AG04450 (cell line): ENCODE measurements at regions not wholly inside any gene's neighbourhood (a gene's known extent, or its start where the extent isn't known, plus 50 kb on each side); places are given as distances from the start of the nearest gene placed in this dataset.
"Not testable (repeated sequence)": the region's sequence is repeated elsewhere in the genome, so short reads cannot be mapped to it uniquely, and the experiment has no call there.

Source experiments
- CTCF ChIA-PET: fragments of 300-600, 350-600 bp; formaldehyde crosslinking; extraction: SDS; loops from one replicate; lab custom pipeline; 2022; ENCODE audit warnings: antibody characterized with exemption, inconsistent platforms; lab: Charles Lee
- POLR2A ChIA-PET: fragments of 350-600 bp; formaldehyde crosslinking; extraction: SDS; loops from one replicate; lab custom pipeline; 2021; ENCODE audit warnings: antibody characterized with exemption, inconsistent platforms; lab: Yijun Ruan, JAX
- DNase-seq: peaks from one replicate; pipeline ENCODE4 v3.0.0-alpha.2; 2011; ENCODE audit warnings: low read depth, low spot score
- H3K27ac ChIP-seq: one replicate; pipeline ENCODE4 v1.5.1; 2012; ENCODE audit warnings: low read depth, low read length, control low read depth
- H3K27me3 ChIP-seq: one replicate; pipeline ENCODE4 v1.6.0; 2012; ENCODE audit warnings: low read length; ENCODE audit not compliant: control insufficient read depth, insufficient read depth
- H3K4me3 ChIP-seq: 2 replicates; pipeline ENCODE4 v1.5.1; 2011; ENCODE audit warnings: mild to moderate bottlenecking, low read depth, low read length, control low read depth
- H3K9me3 ChIP-seq: 2 replicates; pipeline ENCODE4 v1.5.1; 2012; ENCODE audit warnings: low read length; ENCODE audit not compliant: control insufficient read depth, insufficient read depth
- CTCF ChIP-seq: IDR thresholded peaks from 2 replicates; pipeline ENCODE4 v1.5.1; 2011; ENCODE audit warnings: low read depth, low read length, control low read depth, inconsistent platforms

DNA sequence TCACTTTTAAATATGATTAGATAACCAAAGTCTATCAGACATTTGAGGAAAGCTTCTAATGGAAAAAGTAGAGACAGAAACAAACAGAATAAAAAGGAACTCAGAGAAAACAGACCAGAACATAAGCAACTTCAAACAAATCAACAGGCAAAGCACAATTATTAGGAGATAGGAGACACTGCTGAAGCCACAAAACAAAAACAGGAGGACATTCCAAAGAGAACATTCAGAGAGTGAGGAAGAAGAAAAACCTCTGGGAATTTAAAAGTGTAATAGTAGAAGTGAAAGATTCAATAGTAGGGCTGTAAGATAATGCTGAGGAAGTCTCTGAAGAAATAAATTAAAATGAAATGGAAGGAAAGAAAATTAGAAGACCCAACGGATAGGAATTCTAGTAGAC lies 83.2 kb upstream of the TBCA start:
- CTCF ChIA-PET: interaction anchor here (1.0 kb wide), 1 partner anchor 8 kb away, joined by 4 read pairs; no protein-coding TSS in a partner anchor
- H3K27ac ChIP-seq: no peak overlapping the region
- no peak overlapping the region for H3K4me3 ChIP-seq
- TF ChIP-seq CTCF: no peak
- no peaks in the 10 kb centered on the region for H3K9me3 ChIP-seq
- H3K27me3 ChIP-seq: no peaks in the 10 kb centered on the region
- DNase-seq: no peak
- POLR2A ChIA-PET: no interaction called here

DNA sequence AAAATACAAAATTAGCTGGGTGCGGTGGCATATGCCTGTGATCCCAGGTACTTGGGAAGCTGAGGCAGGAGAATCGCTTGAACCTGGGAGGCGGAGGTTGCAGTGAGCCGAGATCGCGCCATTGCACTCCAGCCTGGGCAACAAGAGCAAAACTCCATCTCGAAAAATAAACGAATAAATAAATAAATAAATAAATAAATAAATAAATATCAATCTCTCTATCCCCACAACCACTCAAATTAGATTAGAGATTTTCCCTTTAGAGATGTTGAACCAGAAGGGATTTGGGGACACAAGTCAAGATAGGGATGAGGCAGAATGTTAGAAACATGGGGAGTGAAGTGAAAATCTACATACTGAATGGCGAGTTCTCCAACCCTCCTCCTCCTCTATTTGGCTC lies 82.5 kb upstream of the TBCA start:
- H3K9me3 ChIP-seq, POLR2A ChIA-PET, H3K27ac ChIP-seq, H3K27me3 ChIP-seq, DNase-seq, H3K4me3 ChIP-seq: not testable (repeated sequence)
- CTCF ChIA-PET: interaction anchor here (1.0 kb wide), 1 partner anchor 9 kb away, joined by 4 read pairs; no protein-coding TSS in a partner anchor

DNA sequence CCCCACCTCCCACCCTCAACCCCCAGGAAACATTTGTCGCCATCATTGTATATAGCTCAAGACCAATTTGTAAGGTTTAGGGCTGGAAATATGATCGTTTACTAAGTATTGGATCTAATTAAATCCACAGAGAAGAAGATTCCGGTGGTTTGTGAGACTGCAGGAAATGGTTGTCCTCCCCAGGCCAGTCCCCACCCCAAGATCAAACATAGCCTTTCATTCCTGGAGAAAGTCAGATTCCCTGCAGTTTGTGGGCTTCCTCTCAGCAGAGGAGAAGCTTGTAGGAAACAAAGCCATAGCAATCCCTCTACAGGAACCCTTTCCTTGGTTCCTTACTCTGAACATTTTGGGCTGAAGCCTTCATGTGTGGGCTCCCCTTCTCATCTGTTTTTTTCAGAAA lies 79.2 kb upstream of the TBCA start:
- no peak for DNase-seq
- TF ChIP-seq CTCF: no peak
- CTCF ChIA-PET: no interaction called here
- POLR2A ChIA-PET: interaction anchor here (0.7 kb wide), 1 partner anchor 91 kb away, joined by 3 read pairs; no protein-coding TSS in a partner anchor
- Histone ChIP-seq H3K4me3 (no peak overlapping the region), H3K9me3 (peaks cover 3% of the 10 kb centered on the region; the same call in 1 of the 2 replicates), H3K27me3 (no peaks in the 10 kb centered on the region), H3K27ac (no peak overlapping the region)

DNA sequence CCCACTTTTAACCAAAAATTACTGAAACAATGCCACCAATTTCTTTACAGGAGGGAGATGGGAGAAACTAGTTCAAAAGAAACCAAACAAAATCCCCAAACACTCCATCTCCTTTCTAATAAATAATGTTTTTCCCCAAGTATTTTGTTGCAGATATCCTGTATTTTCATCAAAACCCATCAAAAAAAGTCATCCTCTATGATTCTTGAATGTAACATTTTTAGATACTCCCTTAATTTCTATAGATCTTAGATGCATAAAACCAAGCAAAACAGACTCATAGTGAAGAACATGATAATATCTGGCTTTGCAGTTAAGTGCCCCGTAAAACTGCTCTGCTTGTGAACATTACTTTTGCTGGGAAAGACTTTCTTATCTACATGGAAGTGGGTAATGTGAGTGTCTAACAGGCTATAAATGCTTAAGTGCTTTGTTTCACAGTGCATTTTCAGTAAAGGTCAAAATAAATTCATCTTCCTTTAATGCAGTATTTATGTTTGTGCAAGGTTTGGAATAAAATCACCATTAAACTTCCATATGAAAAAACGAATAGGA lies 77.3 kb upstream of the TBCA start:
- no peak overlapping the region for H3K4me3 ChIP-seq
- ChIA-PET CTCF (interaction anchor here (0.6 kb wide), 1 partner anchor 218 kb away, joined by 3 read pairs; no protein-coding TSS in a partner anchor), POLR2A (interaction anchor here (0.7 kb wide), 2 partner anchors 93 to 156 kb away, joined by 4 to 5 read pairs; no protein-coding TSS in a partner anchor)
- DNase-seq: no peak
- no peak overlapping the region for H3K27ac ChIP-seq
- H3K9me3 ChIP-seq: peaks cover 4% of the 10 kb centered on the region; the same call in 1 of the 2 replicates
- TF ChIP-seq CTCF: no peak
- H3K27me3 ChIP-seq: no peaks in the 10 kb centered on the region

DNA sequence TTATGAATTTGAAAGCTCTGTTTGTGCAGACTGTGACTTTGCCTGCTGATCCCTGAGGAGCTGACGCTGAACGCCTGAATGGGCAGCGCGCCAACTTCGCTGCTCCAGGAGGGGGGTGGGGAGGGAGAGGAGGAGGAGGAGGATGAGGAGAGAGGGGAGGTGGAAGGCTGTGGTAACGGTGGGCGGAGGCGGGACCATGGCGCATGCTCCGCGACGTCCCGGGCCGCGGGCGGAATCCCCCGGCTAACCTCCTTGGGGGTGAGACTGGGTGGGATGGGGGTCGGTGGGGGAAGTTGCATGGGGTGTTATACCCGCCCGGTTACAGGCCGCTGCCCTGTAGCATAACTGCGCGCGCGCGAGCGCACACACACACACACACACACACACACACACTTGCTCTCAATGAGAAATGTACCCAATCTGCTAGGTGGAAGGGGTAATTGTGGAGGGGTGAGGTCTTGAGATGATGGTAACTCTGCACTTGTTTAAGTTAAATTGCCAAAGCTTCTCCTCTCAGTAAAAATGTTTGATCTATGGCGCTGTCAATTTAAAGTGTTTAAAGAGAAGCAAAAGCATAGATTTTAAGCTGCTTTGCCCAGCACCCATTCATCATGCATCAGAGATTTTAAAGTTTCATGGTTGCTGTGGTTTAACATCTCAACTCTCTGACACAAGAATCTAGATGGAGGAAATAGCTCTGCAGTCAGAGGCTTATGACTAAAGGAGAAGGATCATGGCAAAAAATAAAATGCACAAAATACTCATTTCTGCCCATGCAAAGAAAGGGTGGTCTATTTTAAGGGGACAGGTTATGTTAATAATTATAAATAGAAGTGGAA lies 76.6 kb upstream of the TBCA start:
- Histone ChIP-seq H3K27ac (no peak overlapping the region), H3K9me3 (peaks cover 4% of the 10 kb centered on the region; the same call in 1 of the 2 replicates), H3K4me3 (peak overlapping the region; percentile 61), H3K27me3 (no peaks in the 10 kb centered on the region)
- CTCF ChIA-PET: interaction anchor here (0.6 to 1.0 kb wide), 5 partner anchors 14 to 412 kb away, joined by 3 to 5 read pairs (median 3); no protein-coding TSS in a partner anchor
- TF ChIP-seq CTCF: no peak
- no peak for DNase-seq
- POLR2A ChIA-PET: interaction anchor here (0.7 kb wide), 2 partner anchors 92 to 157 kb away, joined by 4 to 5 read pairs; no protein-coding TSS in a partner anchor
